Left ventricle myocardium superior (tissue), 1 donor: ENCODE measurements at regions not wholly inside any gene's neighbourhood (a gene's known extent, or its start where the extent isn't known, plus 50 kb on each side); places are given as distances from the start of the nearest gene placed in this dataset.
"Not testable (repeated sequence)": the region's sequence is repeated elsewhere in the genome, so short reads cannot be mapped to it uniquely, and the experiment has no call there.

ENCODE experiments used
- ATAC-seq: fragments of 200-7000 bp; cut with Tn5 transposase; one replicate; pipeline ENCODE4 v1.9.1; 2020; ENCODE audit warnings: mild to moderate bottlenecking, moderate library complexity
- DNase-seq: peaks from one replicate; pipeline ENCODE4 v3.0.0-alpha.2; 2020
- intact Hi-C: fragments of 100-400 bp; cut with micrococcal nuclease; formaldehyde crosslinking; loops from one replicate; pipeline ENCODE4 v1.11.0; 2022
- donor health status: DM: no; HTN: yes; CAD: no; lungs with severe emphysema.

DNA sequence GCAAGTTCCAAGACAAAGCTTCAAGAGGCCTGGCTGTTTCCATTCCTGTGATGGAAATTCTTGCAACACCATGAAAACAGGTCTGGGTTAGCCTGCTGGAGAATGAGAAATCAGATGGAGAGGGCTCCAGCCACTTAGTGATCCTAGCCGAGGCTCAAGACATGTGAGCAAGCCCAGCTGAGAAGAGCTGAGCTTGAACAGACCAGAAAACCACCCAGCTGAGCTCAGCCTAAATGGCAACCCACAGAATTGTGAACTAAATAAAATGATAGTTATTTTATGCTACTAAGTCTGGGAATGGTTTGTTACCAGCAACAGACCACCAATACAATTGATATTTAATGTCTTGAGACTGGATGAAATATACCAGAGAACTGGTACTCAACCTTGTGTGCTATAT, 494.5 kb downstream of the RMST start:
- no peak for ATAC-seq
- intact Hi-C loops: no loop called here
- no peak for DNase-seq

DNA sequence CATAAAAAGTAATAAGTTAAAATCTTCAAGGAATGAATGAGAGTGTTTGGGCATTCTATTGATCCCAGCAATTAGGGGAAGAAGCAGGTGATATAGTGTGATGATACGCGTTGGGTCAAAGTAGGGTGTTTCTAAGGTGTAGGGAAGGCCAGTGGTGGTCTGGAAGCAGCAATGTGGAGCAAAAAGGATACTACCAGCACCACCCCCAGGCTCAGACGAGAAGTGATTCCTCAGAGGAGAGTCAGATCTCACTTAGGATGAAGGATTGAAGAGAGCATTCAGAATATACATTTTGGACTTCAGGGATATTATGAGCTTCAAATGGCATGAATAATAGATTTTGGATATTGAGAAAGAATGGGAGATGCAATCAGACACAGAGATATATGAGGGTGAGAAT, 497.6 kb downstream of the RMST start:
- intact Hi-C loops: no loop called here
- DNase-seq (no peak), ATAC-seq (no peak)

GRCh38 chr12:97960741-97961608, 498.4 kb downstream of the RMST start:
- intact Hi-C loops: no loop called here
- no peak for ATAC-seq
- no peak for DNase-seq

- ATAC-seq: no peak
Observed at GRCh38 chr12:97967831-97968230, 505.2 kb downstream of the RMST start.

GRCh38 chr12:97968641-97969197, 506.1 kb downstream of the RMST start:
- intact Hi-C loops: no loop called here

More at GRCh38 chr12:97967831-97968230, 505.2 kb downstream of the RMST start:
- DNase-seq: no peak
- intact Hi-C loops: no loop called here

GRCh38 chr12:97977870-97978405, 515.3 kb downstream of the RMST start:
- intact Hi-C loops: no loop called here
- no peak for ATAC-seq
- DNase-seq: no peak

More at GRCh38 chr12:97968641-97969197, 506.1 kb downstream of the RMST start:
- no peak for DNase-seq
- ATAC-seq: no peak

DNA sequence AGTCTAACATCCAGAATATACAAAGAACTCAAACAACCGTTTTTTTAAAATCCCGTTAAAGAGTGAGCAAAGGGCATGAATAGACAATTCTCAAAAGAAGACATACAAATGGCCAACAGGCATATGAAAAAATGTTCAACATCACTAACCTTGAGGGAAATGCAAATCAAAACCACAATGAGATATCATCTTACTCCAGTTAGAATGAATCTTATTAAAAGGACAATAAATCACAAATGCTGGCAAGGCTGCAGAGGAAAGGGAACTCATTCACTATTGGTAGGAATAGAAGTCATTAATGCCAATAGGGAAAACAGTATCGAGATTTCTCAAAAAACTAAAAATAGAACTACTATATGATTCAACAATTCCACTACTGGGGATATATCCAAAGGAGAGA, 520.1 kb downstream of the RMST start:
- no peak for DNase-seq
- intact Hi-C loops: no loop called here
- no peak for ATAC-seq

GRCh38 chr12:97983796-97984195, 521.2 kb downstream of the RMST start:
- intact Hi-C loops: no loop called here
- DNase-seq (no peak), ATAC-seq (no peak)

- intact Hi-C loops: no loop called here
- no peak for ATAC-seq
- no peak for DNase-seq
Observed at GRCh38 chr12:97984436-97984835, 521.8 kb downstream of the RMST start.

DNA sequence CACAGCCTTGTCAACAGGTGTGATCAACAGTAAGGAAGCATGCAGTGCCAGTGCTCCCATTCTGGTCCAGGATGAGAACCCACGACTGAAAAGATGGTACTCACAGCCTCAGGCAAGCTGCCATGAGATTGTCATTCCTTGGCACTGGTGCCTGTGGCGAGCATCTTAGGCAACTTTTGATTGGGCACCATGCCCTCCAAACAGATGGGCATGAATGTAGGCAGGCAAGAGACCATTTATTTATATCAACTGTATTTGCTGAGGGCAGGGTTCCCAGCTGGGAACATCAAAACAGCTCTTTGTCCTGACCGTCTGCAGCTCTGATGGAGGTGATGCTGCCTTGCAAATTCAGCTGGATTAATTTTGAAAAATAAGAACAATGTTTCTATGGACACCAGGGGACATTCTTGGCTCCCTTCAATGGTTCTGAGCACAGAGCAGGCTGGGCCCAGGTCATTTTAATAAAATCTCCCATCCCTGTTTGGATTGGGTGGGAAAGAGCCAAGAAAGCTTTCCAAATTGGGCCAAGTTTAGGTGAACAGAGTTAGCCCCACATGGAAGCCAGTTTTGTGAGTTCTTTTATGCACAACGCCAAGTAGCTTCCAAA, 522.5 kb downstream of the RMST start:
- DNase-seq (no peak), ATAC-seq (no peak)
- intact Hi-C loops: no loop called here

DNA sequence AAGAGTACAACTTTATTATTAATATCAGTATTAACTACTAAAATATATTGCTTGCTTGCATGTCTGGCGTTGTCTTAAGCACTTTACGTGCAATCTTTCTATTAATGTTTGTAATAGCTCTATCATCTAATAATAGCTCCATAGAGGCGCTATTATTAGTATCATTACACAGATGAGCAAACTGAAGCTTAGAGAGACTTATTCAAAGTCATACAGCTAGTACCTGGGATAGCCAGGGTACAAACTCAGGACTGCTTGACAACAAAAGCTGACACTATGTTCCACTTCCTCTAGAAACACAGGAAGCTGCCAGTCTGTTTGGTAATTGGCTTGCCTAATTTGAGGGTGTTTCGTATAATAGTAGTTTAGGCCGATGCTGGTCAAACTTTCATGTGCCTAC, 523.2 kb downstream of the RMST start:
- intact Hi-C loops: no loop called here
- DNase-seq (no peak), ATAC-seq (no peak)

DNA sequence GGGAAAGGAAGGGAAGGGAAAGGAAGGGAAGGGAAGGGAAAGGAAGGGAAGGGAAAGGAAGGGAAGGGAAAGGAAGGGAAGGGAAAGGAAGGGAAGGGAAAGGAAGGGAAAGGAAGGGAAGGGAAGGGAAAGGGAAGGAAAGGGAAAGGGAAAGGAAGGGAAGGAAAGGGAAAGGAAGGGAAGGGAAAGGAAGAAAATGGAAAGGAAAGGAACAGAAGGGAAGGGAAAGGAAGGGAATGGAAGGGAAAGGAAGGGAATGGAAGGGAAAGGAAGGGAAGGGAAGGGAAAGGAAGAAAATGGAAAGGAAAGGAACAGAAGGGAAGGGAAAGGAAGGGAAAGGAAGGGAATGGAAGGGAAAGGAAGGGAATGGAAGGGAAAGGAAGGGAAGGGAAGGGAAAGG, 526.0 kb downstream of the RMST start:
- DNase-seq, intact Hi-C loops, ATAC-seq: not testable (repeated sequence)

DNA sequence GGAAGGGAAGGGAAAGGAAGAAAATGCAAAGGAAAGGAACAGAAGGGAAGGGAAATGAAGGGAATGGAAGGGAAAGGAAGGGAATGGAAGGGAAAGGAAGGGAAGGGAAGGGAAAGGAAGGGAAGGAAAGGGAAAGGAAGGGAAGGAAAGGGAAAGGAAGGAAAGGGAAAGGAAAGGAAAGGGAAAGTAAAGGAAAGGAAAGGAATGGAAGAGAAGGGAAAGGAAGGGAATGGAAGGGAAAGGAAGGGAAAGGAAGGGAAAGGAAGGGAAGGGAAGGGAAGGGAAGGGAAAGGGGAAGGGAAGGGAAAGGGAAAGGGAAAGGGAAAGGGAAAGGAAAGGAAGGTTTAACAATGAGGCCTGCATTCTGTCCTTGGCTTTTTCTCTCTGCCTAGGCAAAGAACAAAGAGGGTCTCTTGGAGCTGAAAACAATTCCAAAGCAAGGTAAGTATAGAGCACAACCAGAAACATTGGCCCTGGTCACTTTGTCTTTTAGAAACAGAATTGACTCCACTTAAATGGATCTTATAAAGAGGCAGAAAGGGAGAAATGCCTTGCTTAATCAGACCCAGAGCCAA, 525.9 kb upstream of the TMPO start:
- ATAC-seq: no peak
- no peak for DNase-seq
- intact Hi-C loops: no loop called here

DNA sequence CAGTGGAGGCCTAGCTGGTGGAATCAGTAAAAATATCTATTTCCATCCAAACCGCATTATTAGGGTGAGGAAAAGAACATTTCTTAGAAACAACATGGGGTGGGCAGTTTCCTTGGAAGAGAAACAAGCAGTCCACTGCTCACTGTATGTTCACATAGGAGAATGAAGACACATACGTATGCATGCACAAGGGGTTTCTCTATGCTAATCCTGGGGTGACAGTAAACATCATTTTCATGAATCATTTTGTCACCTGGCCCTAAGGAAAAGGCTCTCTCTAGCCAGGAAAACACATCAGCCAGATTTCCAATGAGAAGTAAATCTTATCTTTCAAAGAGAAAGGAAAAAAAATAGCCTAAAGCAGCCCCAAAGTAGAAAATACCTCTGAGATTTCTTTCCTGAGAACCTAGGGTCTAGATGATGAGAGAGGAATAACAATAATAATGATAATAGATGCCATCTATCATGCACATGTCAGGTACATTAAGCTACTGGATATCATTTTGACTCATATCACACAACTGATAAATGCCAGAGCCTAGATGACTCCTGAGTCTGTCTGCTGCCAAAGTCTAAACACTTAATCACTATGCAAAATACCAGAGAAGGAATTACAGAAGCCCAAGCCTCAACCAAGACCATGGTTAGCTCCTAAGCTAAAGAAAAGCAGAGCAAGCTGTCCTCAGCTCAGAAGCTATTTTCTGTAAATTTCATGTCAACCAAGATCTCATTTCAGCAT, 520.5 kb upstream of the TMPO start:
- DNase-seq: no peak
- ATAC-seq: no peak
- intact Hi-C loops: no loop called here

GRCh38 chr12:97995559-97995958, 519.8 kb upstream of the TMPO start:
- DNase-seq (no peak), ATAC-seq (no peak)
- intact Hi-C loops: no loop called here

- DNase-seq (no peak), ATAC-seq (no peak)
- intact Hi-C loops: no loop called here
Observed at GRCh38 chr12:98001430-98001829, 514.0 kb upstream of the TMPO start.

DNA sequence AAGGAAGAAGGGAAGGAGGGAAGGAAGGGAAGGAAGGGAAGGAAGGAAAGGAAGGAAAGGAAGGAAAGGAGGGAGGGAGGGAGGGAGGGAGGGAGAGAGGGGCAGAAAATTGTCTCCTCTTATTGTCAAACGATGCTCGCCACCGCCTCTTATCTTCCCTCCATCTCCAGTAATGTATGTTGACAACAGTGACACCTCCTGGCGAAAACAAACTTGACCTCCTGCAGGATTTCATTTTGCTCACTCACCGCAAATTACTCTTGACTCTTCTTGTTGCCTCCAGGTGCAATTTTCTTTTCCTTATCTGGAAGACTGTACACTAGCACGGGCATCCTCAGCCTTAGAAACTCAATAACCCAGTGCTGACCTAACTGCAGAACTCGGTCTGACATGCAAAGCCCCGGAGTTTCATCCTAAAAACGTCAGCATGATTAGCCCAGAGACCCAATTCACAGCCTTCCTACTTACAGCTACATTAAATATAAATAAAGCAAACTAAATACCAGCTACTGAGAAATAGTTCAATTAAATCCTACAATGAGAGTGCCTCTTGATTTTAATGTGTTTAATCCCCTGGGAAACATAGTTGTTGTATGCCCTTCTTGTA, 512.4 kb upstream of the TMPO start:
- DNase-seq: no peak

GRCh38 chr12:98007963-98008362, 507.4 kb upstream of the TMPO start:
- no peak for ATAC-seq
- intact Hi-C loops: no loop called here
- DNase-seq: no peak

More for the DNA sequence above, 512.4 kb upstream of the TMPO start:
- ATAC-seq: no peak
- intact Hi-C loops: no loop called here

DNA sequence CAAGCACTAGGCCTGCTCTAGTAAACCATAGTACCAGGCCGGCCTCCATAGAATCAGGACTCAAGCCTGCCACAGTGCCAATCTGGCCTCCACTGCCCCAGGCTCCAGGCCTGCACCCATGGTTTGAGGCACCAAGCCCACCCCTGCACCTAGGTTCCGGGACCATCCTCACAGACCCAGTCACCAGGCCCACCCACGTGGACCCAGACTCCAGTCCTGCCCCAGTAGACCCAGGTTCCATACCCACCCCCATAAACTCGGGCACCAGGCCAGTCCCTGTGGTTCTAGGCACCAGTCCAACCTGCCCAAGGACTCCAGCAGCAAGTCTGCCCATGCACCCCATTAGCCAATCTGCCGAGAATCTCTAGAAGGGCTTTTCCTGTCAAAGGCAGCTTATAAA, 501.8 kb upstream of the TMPO start:
- DNase-seq (no peak), ATAC-seq (no peak)
- intact Hi-C loops: no loop called here
